ENCODE measurements at regions not wholly inside any gene's neighbourhood (a gene's known extent, or its start where the extent isn't known, plus 50 kb on each side); places are given as distances from the start of the nearest gene placed in this dataset.

DNA sequence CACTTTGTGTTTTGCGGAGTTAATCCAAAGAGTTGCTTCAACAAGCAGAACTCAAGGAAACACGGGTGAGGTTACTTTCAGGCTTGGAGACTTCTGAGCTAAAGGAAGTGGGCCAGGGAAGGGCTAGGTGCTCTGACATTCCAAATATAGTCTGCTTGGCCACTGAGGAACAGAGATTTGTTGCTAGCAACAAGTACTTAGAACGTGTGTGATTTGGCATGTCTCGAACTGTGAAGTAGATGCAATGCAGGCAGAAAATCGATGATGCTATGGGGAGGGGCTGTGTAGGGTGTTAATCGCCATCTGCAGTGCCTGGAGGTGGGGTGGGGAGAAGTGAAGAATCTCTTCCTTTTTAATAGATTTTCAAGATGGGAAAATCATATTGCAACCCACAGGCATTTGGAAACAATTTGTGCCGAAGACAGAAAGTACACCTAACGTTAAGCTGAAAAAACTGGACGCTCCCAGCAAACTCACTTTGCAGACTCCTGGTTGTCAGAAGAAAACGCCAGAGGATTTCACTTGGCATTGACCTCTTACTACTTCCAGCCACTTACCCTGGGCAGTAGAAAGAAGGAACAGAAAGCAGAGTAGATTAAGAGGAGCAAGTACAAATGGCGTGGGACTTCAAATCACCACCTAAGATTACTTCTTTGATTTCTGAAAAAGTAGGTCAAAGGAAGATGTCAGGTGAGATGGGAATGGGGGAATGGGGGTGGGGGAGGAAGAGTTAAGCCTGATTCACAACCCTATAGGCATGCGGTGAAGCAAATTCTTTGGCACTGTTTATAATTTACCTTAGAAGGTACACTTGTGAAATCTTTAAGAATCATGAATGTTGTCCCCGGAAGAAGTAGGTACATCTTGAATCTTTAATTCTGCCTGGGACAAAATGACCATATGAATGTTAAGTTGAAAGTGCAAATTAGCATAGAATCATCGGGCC, 314.1 kb downstream of the CD83 start:
- H3K27ac ChIP-seq (ENCODE audit: low read depth, low read length): no peak overlapping the region
- no peaks in the 10 kb centered on the region for H3K27me3 ChIP-seq (ENCODE audit: control insufficient read depth, low read length)
- no peaks in the 10 kb centered on the region for H4K20me1 ChIP-seq (ENCODE audit: control insufficient read depth, insufficient read depth, low read depth, low read length)
- no peaks in the 10 kb centered on the region for H3K36me3 ChIP-seq (ENCODE audit: control insufficient read depth, low read length)
- H3K9me2 ChIP-seq (replicated peaks; ENCODE audit: control insufficient read depth, low read length): no peaks in the 10 kb centered on the region
- no peak overlapping the region for H3K4me3 ChIP-seq (ENCODE audit: low read length)
- H3K4me2 ChIP-seq (ENCODE audit: low read length): no peak overlapping the region
- H3K9me3 ChIP-seq (ENCODE audit: control insufficient read depth, insufficient read depth, low read length): no peaks in the 10 kb centered on the region
- TF ChIP-seq, protein P1, sequence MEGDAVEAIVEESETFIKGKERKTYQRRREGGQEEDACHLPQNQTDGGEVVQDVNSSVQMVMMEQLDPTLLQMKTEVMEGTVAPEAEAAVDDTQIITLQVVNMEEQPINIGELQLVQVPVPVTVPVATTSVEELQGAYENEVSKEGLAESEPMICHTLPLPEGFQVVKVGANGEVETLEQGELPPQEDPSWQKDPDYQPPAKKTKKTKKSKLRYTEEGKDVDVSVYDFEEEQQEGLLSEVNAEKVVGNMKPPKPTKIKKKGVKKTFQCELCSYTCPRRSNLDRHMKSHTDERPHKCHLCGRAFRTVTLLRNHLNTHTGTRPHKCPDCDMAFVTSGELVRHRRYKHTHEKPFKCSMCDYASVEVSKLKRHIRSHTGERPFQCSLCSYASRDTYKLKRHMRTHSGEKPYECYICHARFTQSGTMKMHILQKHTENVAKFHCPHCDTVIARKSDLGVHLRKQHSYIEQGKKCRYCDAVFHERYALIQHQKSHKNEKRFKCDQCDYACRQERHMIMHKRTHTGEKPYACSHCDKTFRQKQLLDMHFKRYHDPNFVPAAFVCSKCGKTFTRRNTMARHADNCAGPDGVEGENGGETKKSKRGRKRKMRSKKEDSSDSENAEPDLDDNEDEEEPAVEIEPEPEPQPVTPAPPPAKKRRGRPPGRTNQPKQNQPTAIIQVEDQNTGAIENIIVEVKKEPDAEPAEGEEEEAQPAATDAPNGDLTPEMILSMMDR (IDR thresholded peaks at IDR 0.05; ENCODE audit: low read depth, low read length, poor library complexity, severe bottlenecking): no peak
- H3K79me2 ChIP-seq (ENCODE audit: control insufficient read depth, low read length): no peaks in the 10 kb centered on the region
- H3K4me1 ChIP-seq (ENCODE audit: control insufficient read depth, low read length): no peaks in the 10 kb centered on the region
- H3F3A ChIP-seq (ENCODE audit: control insufficient read depth, insufficient read depth): no peaks in the 10 kb centered on the region

DNA sequence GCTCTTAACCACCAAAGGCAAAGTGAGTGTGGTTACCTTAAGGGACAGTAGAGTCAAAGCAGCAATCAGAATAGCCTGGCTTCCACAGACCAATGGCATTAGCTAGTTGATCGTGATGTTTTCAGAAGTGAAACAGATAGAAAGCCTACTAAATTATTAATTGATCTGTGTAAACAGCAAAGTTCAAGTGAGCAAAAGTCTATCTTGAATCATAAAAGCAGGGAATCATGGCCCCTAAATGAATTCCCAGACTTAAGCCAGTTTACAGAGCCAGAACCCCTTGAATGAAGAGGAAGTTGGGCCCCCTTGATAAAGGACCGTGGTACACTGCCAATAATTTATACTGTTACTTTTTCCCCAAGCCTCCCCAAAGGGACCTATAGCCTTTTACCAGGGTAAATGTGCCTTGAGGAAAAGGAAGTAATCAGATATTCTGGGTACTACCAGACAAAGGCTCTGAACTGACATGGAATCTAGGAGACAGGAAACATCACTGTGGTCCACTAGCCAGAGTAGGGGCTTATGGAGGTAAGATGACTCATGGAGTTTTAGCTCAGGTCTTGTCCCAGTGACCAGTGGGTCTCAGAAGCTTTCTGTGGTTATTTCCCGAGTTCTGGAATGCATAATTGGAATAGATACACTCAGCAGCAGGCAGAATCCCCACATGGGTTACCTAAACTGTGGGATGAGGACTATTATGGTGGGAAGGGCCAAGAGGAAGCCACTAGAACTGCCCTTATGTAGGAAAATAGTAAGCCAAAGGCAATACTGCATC, 317.5 kb downstream of the CD83 start:
- Histone ChIP-seq H3K4me3 (ENCODE audit: low read length) (no peak overlapping the region), H3K9me3 (ENCODE audit: control insufficient read depth, insufficient read depth, low read length) (no peaks in the 10 kb centered on the region), H3K27me3 (ENCODE audit: control insufficient read depth, low read length) (no peaks in the 10 kb centered on the region), H3K9me2 (replicated peaks; ENCODE audit: control insufficient read depth, low read length) (no peaks in the 10 kb centered on the region), H3K4me1 (ENCODE audit: control insufficient read depth, low read length) (no peaks in the 10 kb centered on the region), H3F3A (ENCODE audit: control insufficient read depth, insufficient read depth) (no peaks in the 10 kb centered on the region), H3K36me3 (ENCODE audit: control insufficient read depth, low read length) (no peaks in the 10 kb centered on the region), H4K20me1 (ENCODE audit: control insufficient read depth, insufficient read depth, low read depth, low read length) (no peaks in the 10 kb centered on the region), H3K79me2 (ENCODE audit: control insufficient read depth, low read length) (no peaks in the 10 kb centered on the region), H3K27ac (ENCODE audit: low read depth, low read length) (no peak overlapping the region), H3K4me2 (ENCODE audit: low read length) (no peak overlapping the region)
- TF ChIP-seq EZH2phosphoT487 (IDR thresholded peaks at IDR 0.05; ENCODE audit: borderline replicate concordance, low read length): no peak
- TF ChIP-seq, protein P1 (IDR thresholded peaks at IDR 0.05; ENCODE audit: low read depth, low read length, poor library complexity, severe bottlenecking): no peak

DNA sequence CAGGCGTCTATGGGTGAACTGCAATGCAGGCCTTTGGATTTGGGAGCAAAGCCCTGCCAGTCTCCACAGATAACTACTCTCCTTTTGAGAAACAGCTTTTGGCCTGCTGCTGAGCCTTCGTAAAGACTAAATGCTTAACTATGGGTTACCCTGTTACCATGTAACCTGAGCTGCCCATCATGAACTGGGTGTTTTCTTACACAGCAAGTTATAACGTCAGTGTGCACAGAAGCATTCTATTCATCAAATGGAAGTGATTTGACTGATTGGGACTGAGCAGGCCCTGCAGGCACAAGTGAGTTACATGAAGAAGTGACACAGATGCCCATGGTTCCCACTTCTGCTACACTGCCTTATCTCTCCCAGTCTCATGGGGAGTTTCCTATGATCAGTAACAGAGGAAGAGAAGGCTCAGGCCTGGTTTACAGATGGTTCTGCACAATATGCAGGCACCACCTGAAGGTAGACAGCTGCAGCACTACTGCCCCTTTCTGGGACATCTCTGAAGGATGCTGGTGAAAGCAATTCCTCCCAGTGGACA, 319.1 kb downstream of the CD83 start:
- Histone ChIP-seq H3K79me2 (ENCODE audit: control insufficient read depth, low read length) (no peaks in the 10 kb centered on the region), H3K4me1 (ENCODE audit: control insufficient read depth, low read length) (no peaks in the 10 kb centered on the region), H3K4me3 (ENCODE audit: low read length) (no peak overlapping the region), H3K27ac (ENCODE audit: low read depth, low read length) (no peak overlapping the region), H3F3A (ENCODE audit: control insufficient read depth, insufficient read depth) (no peaks in the 10 kb centered on the region), H3K27me3 (ENCODE audit: control insufficient read depth, low read length) (no peaks in the 10 kb centered on the region), H3K9me2 (replicated peaks; ENCODE audit: control insufficient read depth, low read length) (no peaks in the 10 kb centered on the region), H3K36me3 (ENCODE audit: control insufficient read depth, low read length) (no peaks in the 10 kb centered on the region), H3K9me3 (ENCODE audit: control insufficient read depth, insufficient read depth, low read length) (no peaks in the 10 kb centered on the region), H4K20me1 (ENCODE audit: control insufficient read depth, insufficient read depth, low read depth, low read length) (no peaks in the 10 kb centered on the region), H3K4me2 (ENCODE audit: low read length) (no peak overlapping the region)
- TF ChIP-seq EZH2phosphoT487 (IDR thresholded peaks at IDR 0.05; ENCODE audit: borderline replicate concordance, low read length): no peak
- TF ChIP-seq, protein P1 (IDR thresholded peaks at IDR 0.05; ENCODE audit: low read depth, low read length, poor library complexity, severe bottlenecking): no peak
